GM19372 (cell line): ENCODE measurements at regions not wholly inside any gene's neighbourhood (a gene's known extent, or its start where the extent isn't known, plus 50 kb on each side); places are given as distances from the start of the nearest gene placed in this dataset.
A peak's percentile ranks its signal among the peaks of the same experiment; 100 is the strongest.

Source experiments
- ATAC-seq: cut with Tn5 transposase; IDR thresholded peaks from one replicate; pipeline ENCODE4 v1.9.1; 2021; ENCODE audit warnings: mild to moderate bottlenecking, low read depth, moderate library complexity; ENCODE audit not compliant: unreplicated experiment

GRCh38 chr14:87816416-87816815 lies 176.6 kb downstream of the GALC start:
- no peak for ATAC-seq

GRCh38 chr14:87815121-87815520 lies 177.9 kb downstream of the GALC start:
- no peak for ATAC-seq

DNA sequence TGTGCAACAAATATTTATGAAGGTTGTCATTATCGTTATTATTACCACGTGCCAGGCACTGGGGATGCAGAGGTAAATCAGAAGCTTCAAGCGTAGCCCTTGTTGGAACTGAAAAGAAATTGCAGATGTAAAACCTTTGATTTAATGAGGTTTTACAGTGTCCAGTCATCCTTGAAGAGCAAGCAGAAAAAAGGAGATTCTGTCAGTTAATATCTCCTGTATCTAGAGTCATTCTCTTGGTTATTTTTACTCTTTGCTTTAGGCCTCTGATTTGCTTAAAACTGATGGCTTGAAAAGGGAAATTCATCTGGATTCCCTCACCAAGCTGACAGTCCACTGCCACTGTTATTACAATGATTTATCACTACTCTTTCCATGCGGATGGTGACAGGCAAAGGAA lies 179.3 kb downstream of the GALC start:
- ATAC-seq = no peak

DNA sequence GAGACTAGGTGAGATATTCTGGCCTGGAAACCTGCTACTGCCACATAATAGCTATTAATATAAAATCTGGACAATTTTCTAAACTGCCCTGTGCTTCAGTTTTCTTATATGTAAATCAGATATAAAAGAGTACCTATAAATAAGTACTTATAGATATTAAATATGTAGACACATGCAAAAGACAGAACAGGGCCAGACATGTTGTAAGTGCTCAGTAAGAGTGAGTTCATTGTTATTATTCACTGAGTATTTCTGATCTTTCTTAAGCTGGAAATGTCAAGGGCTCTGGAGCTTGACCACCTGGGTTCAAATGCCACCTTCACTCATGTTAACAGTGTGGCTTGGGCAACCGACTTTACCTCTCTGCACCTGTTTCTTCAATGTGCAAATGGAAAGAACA lies 179.8 kb downstream of the GALC start:
- ATAC-seq = no peak

- ATAC-seq = no peak
Observed at GRCh38 chr14:87811246-87811645, 181.7 kb downstream of the GALC start.

DNA sequence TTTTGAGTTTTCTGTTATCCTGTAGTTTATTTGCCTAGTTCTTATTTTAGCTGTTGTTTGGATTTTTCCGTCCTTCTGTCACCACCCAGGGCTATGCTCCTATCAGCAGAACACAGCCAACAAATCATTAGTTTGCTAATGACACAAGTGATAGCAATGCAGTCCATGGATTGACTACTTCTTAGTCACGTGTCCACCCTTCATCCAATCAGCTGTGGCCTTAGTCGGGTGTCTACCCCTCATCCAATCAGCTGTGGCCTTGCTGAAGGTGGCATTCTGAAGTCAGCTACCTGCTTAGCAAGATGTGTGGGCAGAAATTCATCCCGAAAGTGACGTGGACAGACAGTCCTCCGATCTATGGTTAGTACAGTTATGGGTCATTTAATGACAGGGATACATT lies 182.3 kb downstream of the GALC start:
- no peak for ATAC-seq

DNA sequence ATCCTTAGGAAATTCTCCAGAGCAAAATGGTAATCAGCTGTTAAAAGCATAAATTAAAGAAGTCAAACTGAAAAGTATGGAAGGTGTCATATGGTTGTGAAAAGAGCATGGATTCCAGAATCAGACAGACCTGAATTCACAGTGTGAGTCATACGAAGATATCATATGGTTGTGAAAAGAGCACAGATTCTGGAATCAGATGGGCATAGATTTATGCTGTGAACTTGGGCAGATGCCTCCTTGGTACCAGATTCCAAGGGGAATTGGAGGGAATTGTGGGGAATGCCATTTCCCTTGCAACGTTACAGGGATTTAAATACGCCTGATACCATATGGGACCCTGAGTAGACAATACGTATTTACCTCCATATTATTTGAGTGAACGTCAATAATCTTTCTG lies 183.7 kb downstream of the GALC start:
- ATAC-seq = no peak

DNA sequence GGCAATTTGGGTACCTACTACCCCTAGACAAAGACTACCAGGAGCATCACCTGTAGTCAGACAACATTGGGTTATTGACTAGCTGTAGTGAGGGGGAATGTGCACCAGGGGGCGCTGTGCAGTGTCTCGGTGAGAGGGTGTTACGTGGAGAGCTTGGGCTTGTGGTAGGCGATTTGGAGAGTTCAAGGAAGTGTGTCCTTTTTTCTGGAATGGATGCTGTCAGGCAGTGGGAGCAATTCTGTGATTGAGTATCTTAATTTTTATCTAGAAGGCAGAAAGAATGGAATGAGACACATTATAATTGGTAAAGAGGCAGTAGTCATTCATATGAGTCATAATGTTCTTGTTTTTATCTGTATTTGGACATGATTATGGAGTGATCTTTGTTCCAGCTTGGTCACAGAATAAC lies 187.7 kb downstream of the GALC start:
- ATAC-seq = peak; percentile 62

DNA sequence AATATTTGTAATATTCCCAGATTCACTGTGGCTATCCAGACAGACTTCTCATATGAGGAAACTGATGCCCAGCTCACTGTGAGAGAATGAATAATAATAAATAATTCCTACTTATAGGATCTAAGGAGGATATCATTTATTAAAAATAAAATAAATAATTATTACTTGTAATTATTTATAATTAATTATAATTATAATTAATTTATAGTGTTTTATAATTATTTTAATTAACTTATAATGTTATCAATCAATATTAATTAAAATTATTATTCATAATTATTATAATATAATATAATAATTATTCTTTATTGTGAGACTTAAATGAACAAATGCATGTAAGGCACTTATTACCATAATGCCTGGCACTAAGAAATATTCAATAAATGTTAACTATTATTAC lies 192.8 kb downstream of the GALC start:
- ATAC-seq = no peak

GRCh38 chr14:87799400-87799799 lies 193.6 kb downstream of the GALC start:
- no peak for ATAC-seq

DNA sequence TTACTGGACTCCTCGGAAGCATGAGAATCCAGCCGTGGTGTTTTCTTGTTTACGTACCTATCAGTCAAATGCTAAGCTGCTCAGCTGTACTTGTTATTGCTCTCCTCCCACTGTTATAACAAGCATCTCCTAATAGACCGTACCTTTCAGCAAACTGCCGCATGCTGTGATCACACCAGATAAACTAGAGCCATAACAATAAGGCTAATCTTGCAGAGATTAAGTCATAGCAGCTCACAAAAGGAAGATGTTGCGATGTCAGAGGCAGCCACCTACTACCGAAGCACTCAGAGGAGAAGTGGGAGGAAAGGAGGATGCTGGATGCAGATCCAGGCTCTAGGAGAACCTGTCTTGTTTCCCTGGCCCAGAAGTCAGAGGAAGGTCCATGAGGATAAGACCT lies 196.0 kb downstream of the GALC start:
- no peak for ATAC-seq

GRCh38 chr14:87794561-87794960 lies 198.4 kb downstream of the GALC start:
- no peak for ATAC-seq

DNA sequence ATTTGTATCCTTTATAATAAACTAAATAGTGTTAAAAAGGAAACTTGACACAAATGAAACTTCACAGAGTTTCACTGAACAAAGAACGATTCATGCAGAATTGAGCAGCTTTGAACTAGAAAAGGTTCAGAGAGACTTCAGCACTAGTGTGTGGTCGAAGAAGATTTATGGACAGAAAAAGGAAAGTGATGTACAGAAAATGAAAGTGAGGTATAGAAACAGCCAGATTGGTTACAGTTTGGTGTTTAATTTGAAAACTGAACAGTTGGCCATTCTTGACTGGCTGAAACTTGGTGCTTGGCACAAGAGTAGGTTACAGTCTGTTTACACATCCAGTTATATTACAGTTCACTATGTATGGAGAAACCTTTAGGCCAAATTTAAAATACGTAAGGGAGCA lies 207.1 kb downstream of the GALC start:
- no peak for ATAC-seq

GRCh38 chr14:87784386-87784785 lies 208.6 kb downstream of the GALC start:
- ATAC-seq = no peak

GRCh38 chr14:87783071-87783470 lies 209.9 kb downstream of the GALC start:
- no peak for ATAC-seq

GRCh38 chr14:87772854-87773253 lies 220.1 kb downstream of the GALC start:
- no peak for ATAC-seq

- ATAC-seq = peak; percentile 76
Observed at GRCh38 chr14:87767567-87767901, 225.4 kb downstream of the GALC start.

GRCh38 chr14:87758876-87759275 lies 234.1 kb downstream of the GALC start:
- ATAC-seq = no peak

DNA sequence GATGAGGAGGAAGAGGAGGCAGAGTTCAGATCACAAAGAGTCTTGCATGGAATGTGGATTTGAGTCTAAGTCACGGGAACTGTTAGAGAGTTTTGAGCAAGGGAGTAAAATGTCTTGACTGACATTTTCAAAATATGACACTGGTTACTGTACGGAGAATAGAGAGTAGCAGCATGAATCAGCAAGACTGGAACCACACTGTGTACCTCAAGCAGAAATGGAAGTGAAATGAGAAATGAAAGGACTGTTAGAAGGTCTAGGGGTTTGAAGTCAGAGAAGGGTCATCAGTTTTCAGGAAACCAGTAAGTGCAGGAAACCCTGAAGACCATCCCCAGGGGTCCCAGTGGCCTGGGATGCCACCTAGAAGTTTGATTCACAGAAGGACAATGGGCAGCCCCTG lies 236.3 kb downstream of the GALC start:
- peak; percentile 73 for ATAC-seq

- no peak for ATAC-seq
Observed at GRCh38 chr14:87754520-87755223, 238.3 kb downstream of the GALC start.

DNA sequence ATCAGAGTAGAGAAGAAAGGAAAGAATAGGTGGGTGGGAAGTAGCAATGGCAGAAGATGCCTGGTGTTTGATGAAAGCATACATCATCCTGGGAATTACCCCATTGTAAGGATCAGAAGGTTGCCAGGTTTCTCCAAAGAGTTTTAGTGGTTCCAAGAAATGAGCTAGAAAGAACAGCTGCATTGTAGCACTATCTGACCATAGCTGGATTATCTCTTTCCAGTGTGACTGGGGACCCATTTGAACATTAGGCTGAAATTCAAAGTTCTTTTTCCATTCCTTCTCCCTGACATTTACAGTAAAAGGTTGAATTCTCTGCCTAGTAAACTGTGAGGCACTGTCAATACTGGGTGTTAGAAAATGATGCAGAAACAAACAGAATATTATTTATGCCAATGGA lies 244.4 kb downstream of the GALC start:
- ATAC-seq = no peak

DNA sequence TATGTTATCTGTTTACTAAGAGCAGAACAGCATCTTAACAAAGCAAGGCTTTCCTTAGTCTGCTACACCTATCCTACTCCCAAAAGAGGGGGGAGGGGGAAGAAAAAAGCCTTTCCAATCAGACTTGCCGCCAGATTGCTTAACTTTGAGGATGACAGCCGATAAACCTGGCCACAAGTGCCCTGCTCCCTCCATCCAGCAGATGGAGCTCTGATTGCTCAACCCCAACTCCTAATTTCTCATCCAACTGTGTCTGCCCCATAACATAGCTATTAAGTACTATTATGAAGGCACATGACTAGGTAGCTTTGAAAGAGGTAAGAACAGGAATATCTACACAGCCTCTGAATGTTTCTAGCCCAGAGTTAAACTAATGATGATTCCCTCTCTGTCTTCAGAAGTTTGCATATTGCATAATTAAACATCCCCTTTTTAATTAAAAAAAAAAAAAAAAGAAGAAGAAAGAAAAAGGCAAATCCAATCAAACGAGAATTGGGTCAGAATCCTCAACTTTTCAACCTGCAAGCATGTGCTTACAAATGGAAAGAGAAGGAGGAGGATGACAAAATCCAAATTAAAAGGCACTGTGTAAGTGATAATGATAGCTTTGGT lies 247.4 kb downstream of the GALC start:
- ATAC-seq = peak; percentile 70
